SK-N-MC (cell line): ENCODE measurements at regions not wholly inside any gene's neighbourhood (a gene's known extent, or its start where the extent isn't known, plus 50 kb on each side); places are given as distances from the start of the nearest gene placed in this dataset.
"Not testable (repeated sequence)": the region's sequence is repeated elsewhere in the genome, so short reads cannot be mapped to it uniquely, and the experiment has no call there.

Source experiments
- EZH2 ChIP-seq: fragments of 200-600 bp; sonication (generic); IDR thresholded peaks from one replicate; pipeline ENCODE4 v1.6.1; 2017; ENCODE audit warnings: antibody characterized with exemption
- FOXP2 ChIP-seq: optimal IDR thresholded peaks from 2 replicates; pipeline ENCODE3; 2011; ENCODE audit warnings: mild to moderate bottlenecking, moderate library complexity; ENCODE audit not compliant: insufficient read depth; ENCODE audit errors: extremely low read length, control extremely low read depth
- POLR2AphosphoS5 ChIP-seq: IDR thresholded peaks from 2 replicates; pipeline ENCODE4 v1.6.1; 2012; ENCODE audit warnings: mild to moderate bottlenecking, low read depth, low read length, borderline replicate concordance

DNA sequence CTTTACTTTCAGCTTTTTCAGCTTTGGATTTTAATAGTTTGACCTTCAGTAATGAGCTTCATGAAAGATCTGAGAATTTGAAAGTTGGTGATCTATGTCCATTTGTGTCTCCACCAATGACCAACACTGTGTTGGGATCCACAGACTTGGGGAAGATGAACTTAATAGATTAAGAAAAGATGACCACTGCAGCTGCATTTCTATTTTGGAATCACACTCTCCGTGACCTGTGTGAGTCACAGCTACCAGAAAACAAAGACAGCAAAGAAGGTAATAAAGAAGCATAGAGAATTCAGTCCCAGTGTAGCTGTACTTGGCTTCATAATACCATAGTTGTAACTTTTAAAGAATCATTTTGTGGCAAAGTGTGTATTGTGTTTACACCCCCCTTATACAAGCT, 51.4 kb upstream of the PARP4 start:
- not testable (repeated sequence) for TF ChIP-seq EZH2, POLR2AphosphoS5, FOXP2
